Dermis blood vessel endothelial cell (primary cell): ENCODE measurements at regions not wholly inside any gene's neighbourhood (a gene's known extent, or its start where the extent isn't known, plus 50 kb on each side); places are given as distances from the start of the nearest gene placed in this dataset.

Experiments used
- DNase-seq: peaks from one replicate; pipeline ENCODE4 v3.0.0; 2010

GRCh38 chr1:54497338-54497737 lies 50.7 kb upstream of the ACOT11 start:
- no peak for DNase-seq

GRCh38 chr1:54495954-54496353 lies 52.1 kb upstream of the ACOT11 start:
- DNase-seq, result no peak

- DNase-seq, result no peak
These were observed 54.4 kb upstream of the ACOT11 start for GRCh38 chr1:54493608-54494007.

GRCh38 chr1:54490361-54491248 lies 57.4 kb upstream of the ACOT11 start:
- DNase-seq, result no peak

- no peak for DNase-seq
These were observed 58.3 kb upstream of the ACOT11 start for GRCh38 chr1:54489627-54490250.

GRCh38 chr1:54488779-54489626 lies 59.0 kb upstream of the ACOT11 start:
- DNase-seq, result peak; percentile 82

- DNase-seq, result peak; percentile 90
These were observed 59.8 kb upstream of the ACOT11 start for GRCh38 chr1:54488065-54488750.

- DNase-seq, result peak; percentile 29
These were observed 60.4 kb upstream of the ACOT11 start for GRCh38 chr1:54487571-54488050.

GRCh38 chr1:54486907-54487306 lies 61.1 kb upstream of the ACOT11 start:
- DNase-seq, result no peak

- DNase-seq, result no peak
These were observed 62.6 kb upstream of the ACOT11 start for GRCh38 chr1:54485416-54485815.

GRCh38 chr1:54483875-54484437 lies 64.1 kb upstream of the ACOT11 start:
- DNase-seq, result no peak

- no peak for DNase-seq
These were observed 66.7 kb upstream of the ACOT11 start for GRCh38 chr1:54481201-54481884.

GRCh38 chr1:54480525-54480848 lies 67.5 kb upstream of the ACOT11 start:
- no peak for DNase-seq

GRCh38 chr1:54479841-54480524 lies 68.0 kb upstream of the ACOT11 start:
- no peak for DNase-seq

GRCh38 chr1:54479251-54479650 lies 68.8 kb upstream of the ACOT11 start:
- no peak for DNase-seq

- DNase-seq, result no peak
These were observed 70.9 kb upstream of the ACOT11 start for GRCh38 chr1:54477153-54477561.

GRCh38 chr1:54476530-54477109 lies 70.4 kb upstream of the SSBP3 start:
- no peak for DNase-seq

- DNase-seq, result no peak
These were observed 69.8 kb upstream of the SSBP3 start for GRCh38 chr1:54475946-54476516.

GRCh38 chr1:54475357-54475881 lies 69.2 kb upstream of the SSBP3 start:
- DNase-seq, result no peak
